Panc1 (cell line): ENCODE measurements at regions not wholly inside any gene's neighbourhood (a gene's known extent, or its start where the extent isn't known, plus 50 kb on each side); places are given as distances from the start of the nearest gene placed in this dataset.

Experiments
- SIN3A ChIP-seq: IDR thresholded peaks from 2 replicates; pipeline ENCODE4 v1.6.1; 2012; ENCODE audit warnings: low read depth, mild to moderate bottlenecking, low read length, moderate library complexity, borderline replicate concordance; ENCODE audit not compliant: insufficient read depth
- TF ChIP-seq, protein P1 (sequence below): fragments of 450-650 bp; IDR thresholded peaks from 2 replicates; pipeline ENCODE4 v1.5.1; 2017; ENCODE audit warnings: mild to moderate bottlenecking
- TF ChIP-seq, protein P2 (sequence below), 2 experiments: IDR thresholded peaks; 2 replicates each; pipeline ENCODE4 v1.6.1; 2011 to 2012; ENCODE audit warnings: low read depth in 2 of 2, control low read depth in 1 of 2, low read length in 1 of 2, mild to moderate bottlenecking in 1 of 2, moderate library complexity in 1 of 2; ENCODE audit not compliant: insufficient read depth in 1 of 2

DNA sequence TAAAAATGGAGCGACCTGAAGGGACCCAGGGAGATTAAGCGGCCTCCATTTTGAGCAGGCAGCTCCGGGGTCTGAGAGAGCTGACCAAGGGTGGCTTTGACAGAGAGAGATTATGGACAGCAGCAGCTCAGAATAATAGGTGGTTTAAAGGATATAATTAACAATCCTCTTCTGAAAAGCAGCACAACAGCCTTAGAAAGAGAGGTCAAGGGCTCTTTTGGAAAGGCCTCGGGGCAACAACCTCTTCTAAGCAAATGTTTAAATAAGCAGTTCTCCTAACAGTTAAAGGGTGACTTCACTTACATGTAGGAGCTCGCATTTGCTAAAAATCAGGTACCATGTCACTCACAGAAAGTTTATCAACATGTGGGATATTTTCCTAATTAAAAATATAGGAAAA, 87.2 kb upstream of the FRMD6 start:
- TF ChIP-seq, protein P1, sequence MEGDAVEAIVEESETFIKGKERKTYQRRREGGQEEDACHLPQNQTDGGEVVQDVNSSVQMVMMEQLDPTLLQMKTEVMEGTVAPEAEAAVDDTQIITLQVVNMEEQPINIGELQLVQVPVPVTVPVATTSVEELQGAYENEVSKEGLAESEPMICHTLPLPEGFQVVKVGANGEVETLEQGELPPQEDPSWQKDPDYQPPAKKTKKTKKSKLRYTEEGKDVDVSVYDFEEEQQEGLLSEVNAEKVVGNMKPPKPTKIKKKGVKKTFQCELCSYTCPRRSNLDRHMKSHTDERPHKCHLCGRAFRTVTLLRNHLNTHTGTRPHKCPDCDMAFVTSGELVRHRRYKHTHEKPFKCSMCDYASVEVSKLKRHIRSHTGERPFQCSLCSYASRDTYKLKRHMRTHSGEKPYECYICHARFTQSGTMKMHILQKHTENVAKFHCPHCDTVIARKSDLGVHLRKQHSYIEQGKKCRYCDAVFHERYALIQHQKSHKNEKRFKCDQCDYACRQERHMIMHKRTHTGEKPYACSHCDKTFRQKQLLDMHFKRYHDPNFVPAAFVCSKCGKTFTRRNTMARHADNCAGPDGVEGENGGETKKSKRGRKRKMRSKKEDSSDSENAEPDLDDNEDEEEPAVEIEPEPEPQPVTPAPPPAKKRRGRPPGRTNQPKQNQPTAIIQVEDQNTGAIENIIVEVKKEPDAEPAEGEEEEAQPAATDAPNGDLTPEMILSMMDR: no peak
- no peak for TF ChIP-seq SIN3A
- TF ChIP-seq, protein P2, sequence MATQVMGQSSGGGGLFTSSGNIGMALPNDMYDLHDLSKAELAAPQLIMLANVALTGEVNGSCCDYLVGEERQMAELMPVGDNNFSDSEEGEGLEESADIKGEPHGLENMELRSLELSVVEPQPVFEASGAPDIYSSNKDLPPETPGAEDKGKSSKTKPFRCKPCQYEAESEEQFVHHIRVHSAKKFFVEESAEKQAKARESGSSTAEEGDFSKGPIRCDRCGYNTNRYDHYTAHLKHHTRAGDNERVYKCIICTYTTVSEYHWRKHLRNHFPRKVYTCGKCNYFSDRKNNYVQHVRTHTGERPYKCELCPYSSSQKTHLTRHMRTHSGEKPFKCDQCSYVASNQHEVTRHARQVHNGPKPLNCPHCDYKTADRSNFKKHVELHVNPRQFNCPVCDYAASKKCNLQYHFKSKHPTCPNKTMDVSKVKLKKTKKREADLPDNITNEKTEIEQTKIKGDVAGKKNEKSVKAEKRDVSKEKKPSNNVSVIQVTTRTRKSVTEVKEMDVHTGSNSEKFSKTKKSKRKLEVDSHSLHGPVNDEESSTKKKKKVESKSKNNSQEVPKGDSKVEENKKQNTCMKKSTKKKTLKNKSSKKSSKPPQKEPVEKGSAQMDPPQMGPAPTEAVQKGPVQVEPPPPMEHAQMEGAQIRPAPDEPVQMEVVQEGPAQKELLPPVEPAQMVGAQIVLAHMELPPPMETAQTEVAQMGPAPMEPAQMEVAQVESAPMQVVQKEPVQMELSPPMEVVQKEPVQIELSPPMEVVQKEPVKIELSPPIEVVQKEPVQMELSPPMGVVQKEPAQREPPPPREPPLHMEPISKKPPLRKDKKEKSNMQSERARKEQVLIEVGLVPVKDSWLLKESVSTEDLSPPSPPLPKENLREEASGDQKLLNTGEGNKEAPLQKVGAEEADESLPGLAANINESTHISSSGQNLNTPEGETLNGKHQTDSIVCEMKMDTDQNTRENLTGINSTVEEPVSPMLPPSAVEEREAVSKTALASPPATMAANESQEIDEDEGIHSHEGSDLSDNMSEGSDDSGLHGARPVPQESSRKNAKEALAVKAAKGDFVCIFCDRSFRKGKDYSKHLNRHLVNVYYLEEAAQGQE (IDR thresholded peaks at IDR 0.05; ENCODE audit: insufficient read depth in 1 of 2, low read depth in 2 of 2, low read length in 1 of 2): no peak
